NCI-H345 treated with DMSO at 0.1 percent for 48 hours (cell line): ENCODE measurements at regions not wholly inside any gene's neighbourhood (a gene's known extent, or its start where the extent isn't known, plus 50 kb on each side); places are given as distances from the start of the nearest gene placed in this dataset.
"Not testable (repeated sequence)": the region's sequence is repeated elsewhere in the genome, so short reads cannot be mapped to it uniquely, and the experiment has no call there.

Experiments
- DNase-seq: peaks from one replicate; lab custom pipeline; 2025; ENCODE audit not compliant: unreplicated experiment; lab: John Stamatoyannopoulos, UW

DNA sequence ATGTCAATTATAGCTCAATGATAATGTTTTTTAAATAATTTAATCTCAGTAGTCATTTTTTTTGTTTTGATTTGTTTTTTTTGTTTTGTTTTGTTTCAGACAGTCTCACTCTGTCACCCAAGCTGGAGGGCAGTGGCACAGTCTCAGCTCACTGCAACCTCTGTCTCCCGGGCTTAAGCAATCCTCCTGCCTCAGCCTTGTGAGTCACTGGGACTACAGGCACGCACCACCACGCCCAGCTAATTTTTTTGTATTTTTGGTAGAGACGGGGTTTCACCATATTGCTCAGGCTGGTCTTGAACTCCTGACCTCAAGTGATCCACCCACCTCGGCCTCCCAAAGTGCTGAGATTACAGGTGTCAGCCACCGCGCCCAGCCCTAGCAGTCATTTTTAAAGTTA, 60.6 kb upstream of the RTL6 start:
- not testable (repeated sequence) for DNase-seq

- DNase-seq: not testable (repeated sequence)
Observed at GRCh38 chr22:44557872-44558271, 59.8 kb upstream of the RTL6 start.

- DNase-seq: no peak
Observed at GRCh38 chr22:44557064-44557748, 59.2 kb upstream of the RTL6 start.

DNA sequence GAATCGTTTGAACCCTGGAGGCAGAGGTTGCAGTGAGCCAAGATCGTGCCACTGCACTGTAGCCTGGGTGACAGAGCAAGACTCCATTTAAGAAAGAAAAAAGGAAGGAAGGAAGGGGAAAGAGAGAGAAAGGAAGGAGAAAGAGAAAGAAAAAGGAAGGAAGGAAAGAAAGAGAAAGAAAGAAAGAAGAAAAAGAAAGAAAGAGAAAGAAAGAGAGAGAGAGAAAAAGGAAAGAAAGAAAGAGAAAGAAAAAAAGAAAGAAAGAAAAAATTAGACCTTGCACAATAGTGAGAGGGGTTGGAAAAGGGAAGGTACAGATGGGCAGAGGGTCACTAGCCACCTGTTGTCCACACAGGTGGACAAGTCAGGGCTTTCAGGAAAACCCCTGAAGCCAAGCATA, 57.6 kb upstream of the RTL6 start:
- no peak for DNase-seq

DNA sequence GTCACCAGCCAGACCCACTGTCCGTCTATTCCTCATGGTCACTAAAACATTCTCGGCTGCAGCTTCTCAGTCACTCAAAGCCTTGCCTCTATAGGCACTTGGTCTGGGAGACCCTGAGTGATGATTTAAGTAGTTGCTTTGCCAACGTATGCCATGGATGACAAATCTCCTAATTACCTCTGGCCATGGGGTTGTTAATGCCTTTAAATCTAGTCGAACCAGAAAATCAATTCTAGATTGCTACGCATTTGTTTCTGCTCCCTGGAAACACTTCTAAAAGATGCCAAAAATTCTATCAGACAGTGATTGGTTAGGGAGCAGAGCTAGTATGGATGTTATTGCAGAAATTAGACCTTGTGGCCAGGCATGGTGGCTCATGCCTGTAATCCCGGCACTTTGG, 57.0 kb upstream of the RTL6 start:
- DNase-seq: no peak

GRCh38 chr22:44554411-44554810, 56.4 kb upstream of the RTL6 start:
- DNase-seq: no peak

DNA sequence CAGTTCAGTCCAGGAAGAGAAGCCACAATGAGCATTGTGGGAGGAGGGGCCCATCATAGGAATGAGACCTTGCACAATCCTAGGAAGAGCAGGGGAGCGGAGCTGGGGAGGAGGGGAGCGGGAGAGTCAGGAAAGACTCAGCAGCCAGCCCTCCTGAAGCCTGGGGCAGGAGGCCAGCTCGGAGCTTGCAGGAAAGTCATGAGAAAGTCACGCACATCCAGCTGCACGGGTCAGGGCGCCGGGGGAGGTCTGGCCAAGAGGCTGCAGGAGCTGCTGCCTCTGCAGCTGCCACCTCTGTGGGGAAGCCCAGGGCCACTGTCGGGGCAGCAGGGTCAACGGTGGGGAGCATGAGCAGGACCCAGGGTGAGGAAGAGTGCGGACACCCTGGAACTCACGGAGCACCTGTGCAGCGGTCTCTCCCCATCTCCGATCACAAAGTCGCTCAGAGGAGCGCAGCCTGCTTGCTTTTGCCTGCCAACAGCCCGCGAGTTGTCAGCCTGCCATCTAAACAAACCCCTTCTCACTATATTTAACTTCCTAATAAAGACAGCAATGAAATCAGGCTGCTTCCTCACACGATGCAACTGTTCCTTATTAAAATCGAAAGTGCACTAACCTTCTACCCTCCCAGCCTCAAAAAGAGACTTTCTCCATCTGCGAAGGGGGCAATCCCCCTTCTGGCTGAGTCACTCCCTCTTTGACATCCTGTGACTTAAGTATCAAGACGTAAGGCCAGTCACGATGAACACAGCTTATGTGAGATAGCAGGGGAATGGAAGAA, 52.9 kb upstream of the RTL6 start:
- no peak for DNase-seq

DNA sequence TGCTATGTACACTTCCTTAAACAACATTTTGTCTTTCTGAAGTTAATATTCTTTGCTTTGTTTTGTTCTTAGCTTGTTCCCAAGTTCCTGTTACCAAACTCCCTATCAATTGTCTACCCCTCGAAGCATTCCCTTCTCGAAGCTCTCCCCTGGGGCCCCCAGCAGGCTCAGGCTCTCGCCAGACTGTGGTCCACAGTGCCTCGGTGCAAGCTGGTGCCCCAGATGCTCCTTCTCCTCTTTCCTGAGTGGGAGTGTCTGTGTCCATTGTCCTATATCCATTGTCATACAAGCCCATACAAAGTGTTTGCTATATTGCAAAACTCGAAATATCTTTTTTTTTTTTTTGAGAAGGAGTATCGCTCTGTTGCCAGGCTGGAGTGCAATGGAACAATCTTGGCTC, 51.7 kb upstream of the RTL6 start:
- no peak for DNase-seq

GRCh38 chr22:44548981-44549380, 50.9 kb upstream of the RTL6 start:
- DNase-seq: no peak
